ENCODE measurements at regions not wholly inside any gene's neighbourhood (a gene's known extent, or its start where the extent isn't known, plus 50 kb on each side); places are given as distances from the start of the nearest gene placed in this dataset.

DNA sequence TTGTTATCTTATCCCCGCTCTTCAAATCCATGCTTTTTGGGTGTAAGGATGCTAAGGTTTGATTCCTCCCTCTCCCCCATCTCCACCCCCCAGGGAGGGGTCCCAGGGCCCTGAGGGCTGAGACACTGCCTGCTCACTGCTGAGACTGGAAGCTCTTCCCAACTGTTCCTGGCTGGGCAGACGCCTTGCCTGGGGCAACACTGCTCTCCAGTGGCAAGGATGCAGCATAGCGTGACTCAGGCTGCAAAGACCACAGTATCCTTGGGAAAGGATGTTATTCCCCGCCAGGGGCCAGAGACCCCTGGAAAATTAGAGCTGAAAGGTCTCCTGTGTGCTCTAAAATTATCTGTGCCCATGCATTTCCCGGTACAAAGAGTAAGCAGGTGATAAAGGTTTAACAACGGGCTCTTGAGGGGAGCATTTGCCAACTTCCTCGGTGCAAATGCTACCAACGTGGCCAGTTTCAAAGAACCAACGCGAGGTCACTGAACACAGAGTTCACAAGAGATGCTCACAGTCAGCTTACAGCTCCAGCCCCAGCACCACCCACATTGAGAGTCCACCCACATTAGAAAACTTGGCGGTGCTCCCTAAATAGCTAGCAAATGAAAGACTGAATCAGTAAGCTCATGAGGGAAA is 271.9 kb downstream of the NSG2 start:
- H3K9me2 ChIP-seq (ENCODE audit: insufficient read depth, low read length): no peaks in the 10 kb centered on the region
- no peaks in the 10 kb centered on the region for H3K36me3 ChIP-seq (ENCODE audit: insufficient read depth, low read length)
- H3K9me3 ChIP-seq (ENCODE audit: low read length): no peaks in the 10 kb centered on the region
- no peaks in the 10 kb centered on the region for H3K4me1 ChIP-seq (ENCODE audit: insufficient read depth, low read length, poor library complexity, severe bottlenecking)
- TF ChIP-seq EZH2phosphoT487 (IDR thresholded peaks at IDR 0.05; ENCODE audit: borderline replicate concordance, low read depth, low read length): no peak
- TF ChIP-seq, protein P1, sequence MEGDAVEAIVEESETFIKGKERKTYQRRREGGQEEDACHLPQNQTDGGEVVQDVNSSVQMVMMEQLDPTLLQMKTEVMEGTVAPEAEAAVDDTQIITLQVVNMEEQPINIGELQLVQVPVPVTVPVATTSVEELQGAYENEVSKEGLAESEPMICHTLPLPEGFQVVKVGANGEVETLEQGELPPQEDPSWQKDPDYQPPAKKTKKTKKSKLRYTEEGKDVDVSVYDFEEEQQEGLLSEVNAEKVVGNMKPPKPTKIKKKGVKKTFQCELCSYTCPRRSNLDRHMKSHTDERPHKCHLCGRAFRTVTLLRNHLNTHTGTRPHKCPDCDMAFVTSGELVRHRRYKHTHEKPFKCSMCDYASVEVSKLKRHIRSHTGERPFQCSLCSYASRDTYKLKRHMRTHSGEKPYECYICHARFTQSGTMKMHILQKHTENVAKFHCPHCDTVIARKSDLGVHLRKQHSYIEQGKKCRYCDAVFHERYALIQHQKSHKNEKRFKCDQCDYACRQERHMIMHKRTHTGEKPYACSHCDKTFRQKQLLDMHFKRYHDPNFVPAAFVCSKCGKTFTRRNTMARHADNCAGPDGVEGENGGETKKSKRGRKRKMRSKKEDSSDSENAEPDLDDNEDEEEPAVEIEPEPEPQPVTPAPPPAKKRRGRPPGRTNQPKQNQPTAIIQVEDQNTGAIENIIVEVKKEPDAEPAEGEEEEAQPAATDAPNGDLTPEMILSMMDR (conservative IDR thresholded peaks at IDR 0.05; ENCODE audit: low read length): peak; percentile 79
- no peaks in the 10 kb centered on the region for H4K20me1 ChIP-seq (ENCODE audit: insufficient read depth, low read length)
- H3K4me2 ChIP-seq (ENCODE audit: low read length): no peak overlapping the region
- ChIA-PET CTCF (ENCODE audit: unreplicated experiment) (interaction anchor here (0.6 kb wide), 2 partner anchors 99 to 113 kb away, joined by 3 to 4 read pairs; no protein-coding TSS in a partner anchor), POLR2A (no interaction called here)
- intact Hi-C loops (cut with micrococcal nuclease; ENCODE audit: unreplicated experiment): loop anchor here (1.0 to 10.0 kb wide), 2 partner anchors 272 to 703 kb away; partner anchors contain the start of genes BOD1 and NSG2
- DNase-seq (ENCODE audit: low spot score): peak; percentile 30
- no peak overlapping the region for H3K27ac ChIP-seq (ENCODE audit: low read depth, low read length, poor library complexity, severe bottlenecking)
- H2AFZ ChIP-seq (ENCODE audit: low read length): no peak overlapping the region
- no peaks in the 10 kb centered on the region for H3K79me2 ChIP-seq (ENCODE audit: insufficient read depth, low read depth, low read length)
- no peak overlapping the region for H3K4me3 ChIP-seq (ENCODE audit: low read depth, low read length, poor library complexity, severe bottlenecking)
- no TSS peak for BruUV-seq (replicated peaks)

DNA sequence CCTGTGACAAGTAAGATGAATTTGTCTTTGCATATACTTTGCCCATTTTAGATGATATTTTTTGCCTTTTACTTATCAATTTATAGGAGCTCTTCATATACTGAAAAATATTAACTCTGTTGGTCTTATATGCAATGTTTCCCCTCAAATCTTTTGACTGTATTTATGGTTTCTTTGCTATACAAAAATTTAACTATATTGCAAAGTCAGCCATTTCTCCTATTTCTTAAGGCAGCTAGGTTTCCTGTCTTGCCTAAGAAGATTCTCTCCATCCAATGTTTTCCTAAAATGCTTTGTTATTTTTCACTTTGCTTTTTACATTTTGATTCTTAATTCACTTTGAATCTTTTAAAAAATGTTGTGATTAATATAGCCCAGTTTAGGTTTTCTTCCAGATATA is 273.1 kb downstream of the NSG2 start:
- POLR2A ChIA-PET: interaction anchor here (0.6 to 1.2 kb wide), 3 partner anchors 16 to 1590 kb away, joined by 3 to 5 read pairs (median 3); no protein-coding TSS in a partner anchor
- BruUV-seq (replicated peaks): no TSS peak
- CTCF ChIA-PET (ENCODE audit: unreplicated experiment): no interaction called here

More for the DNA sequence above, 273.1 kb downstream of the NSG2 start:
- Histone ChIP-seq H3K27ac (ENCODE audit: low read depth, low read length, poor library complexity, severe bottlenecking) (no peak overlapping the region), H3K4me2 (ENCODE audit: low read length) (no peak overlapping the region), H3K9me3 (ENCODE audit: low read length) (no peaks in the 10 kb centered on the region), H3K4me1 (ENCODE audit: insufficient read depth, low read length, poor library complexity, severe bottlenecking) (no peaks in the 10 kb centered on the region), H3K79me2 (ENCODE audit: insufficient read depth, low read depth, low read length) (no peaks in the 10 kb centered on the region), H3K9me2 (ENCODE audit: insufficient read depth, low read length) (no peaks in the 10 kb centered on the region), H3K36me3 (ENCODE audit: insufficient read depth, low read length) (no peaks in the 10 kb centered on the region), H4K20me1 (ENCODE audit: insufficient read depth, low read length) (no peaks in the 10 kb centered on the region), H3K4me3 (ENCODE audit: low read depth, low read length, poor library complexity, severe bottlenecking) (no peak overlapping the region), H2AFZ (ENCODE audit: low read length) (no peak overlapping the region)
- DNase-seq (ENCODE audit: low spot score): no peak
- TF ChIP-seq EZH2phosphoT487 (IDR thresholded peaks at IDR 0.05; ENCODE audit: borderline replicate concordance, low read depth, low read length): no peak
- TF ChIP-seq, protein P1 (conservative IDR thresholded peaks at IDR 0.05; ENCODE audit: low read length): no peak
- intact Hi-C loops (cut with micrococcal nuclease; ENCODE audit: unreplicated experiment): loop anchor here (10.0 kb wide), 1 partner anchor 704 kb away; the partner anchor contains the start of gene BOD1

All from OCI-LY7 (cell line).